ENCODE measurements at regions not wholly inside any gene's neighbourhood (a gene's known extent, or its start where the extent isn't known, plus 50 kb on each side); places are given as distances from the start of the nearest gene placed in this dataset.
"Not testable (repeated sequence)": the region's sequence is repeated elsewhere in the genome, so short reads cannot be mapped to it uniquely, and the experiment has no call there.

- no peak for DNase-seq (ENCODE audit: low spot score)
- FAIRE-seq: no peak
Observed at GRCh38 chr12:42923583-42923982, 334.0 kb upstream of the PRICKLE1 start.

GRCh38 chr12:42923156-42923555, 333.6 kb upstream of the PRICKLE1 start:
- FAIRE-seq: no peak
- no peak for DNase-seq (ENCODE audit: low spot score)

- FAIRE-seq (no peak), DNase-seq (ENCODE audit: low spot score) (no peak)
Observed at GRCh38 chr12:42922505-42922850, 332.9 kb upstream of the PRICKLE1 start.

GRCh38 chr12:42921741-42922504, 332.4 kb upstream of the PRICKLE1 start:
- no peak for DNase-seq (ENCODE audit: low spot score)
- FAIRE-seq: no peak

GRCh38 chr12:42919691-42920090, 330.1 kb upstream of the PRICKLE1 start:
- FAIRE-seq: no peak
- DNase-seq (ENCODE audit: low spot score): no peak

GRCh38 chr12:42918443-42918842, 328.9 kb upstream of the PRICKLE1 start:
- FAIRE-seq: peak; percentile 5
- DNase-seq (ENCODE audit: low spot score): no peak

- FAIRE-seq (peak; percentile 97), DNase-seq (ENCODE audit: low spot score) (peak; percentile 85)
Observed at GRCh38 chr12:42916143-42916542, 326.6 kb upstream of the PRICKLE1 start.

GRCh38 chr12:42915426-42915825, 325.9 kb upstream of the PRICKLE1 start:
- DNase-seq (ENCODE audit: low spot score): no peak
- no peak for FAIRE-seq

GRCh38 chr12:42912367-42912766, 322.8 kb upstream of the PRICKLE1 start:
- no peak for FAIRE-seq
- DNase-seq (ENCODE audit: low spot score): no peak

- DNase-seq (ENCODE audit: low spot score) (no peak), FAIRE-seq (no peak)
Observed at GRCh38 chr12:42910656-42911055, 321.1 kb upstream of the PRICKLE1 start.

GRCh38 chr12:42908712-42909111, 319.2 kb upstream of the PRICKLE1 start:
- FAIRE-seq (no peak), DNase-seq (ENCODE audit: low spot score) (no peak)

GRCh38 chr12:42906801-42907200, 317.3 kb upstream of the PRICKLE1 start:
- FAIRE-seq; DNase-seq (ENCODE audit: low spot score): not testable (repeated sequence)

GRCh38 chr12:42905419-42905705, 315.8 kb upstream of the PRICKLE1 start:
- FAIRE-seq (no peak), DNase-seq (ENCODE audit: low spot score) (no peak)

GRCh38 chr12:42904683-42905418, 315.3 kb upstream of the PRICKLE1 start:
- FAIRE-seq (no peak), DNase-seq (ENCODE audit: low spot score) (no peak)

- no peak for DNase-seq (ENCODE audit: low spot score)
- FAIRE-seq: no peak
Observed at GRCh38 chr12:42903736-42904135, 314.2 kb upstream of the PRICKLE1 start.

- FAIRE-seq: no peak
- no peak for DNase-seq (ENCODE audit: low spot score)
Observed at GRCh38 chr12:42902001-42902400, 312.5 kb upstream of the PRICKLE1 start.

- peak; percentile 33 for FAIRE-seq
Observed at GRCh38 chr12:42893803-42894202, 304.3 kb upstream of the PRICKLE1 start.

GRCh38 chr12:42892702-42893551, 303.4 kb upstream of the PRICKLE1 start:
- DNase-seq (ENCODE audit: low spot score) (no peak), FAIRE-seq (no peak)

More at GRCh38 chr12:42893803-42894202, 304.3 kb upstream of the PRICKLE1 start:
- no peak for DNase-seq (ENCODE audit: low spot score)

GRCh38 chr12:42887657-42888056, 298.1 kb upstream of the PRICKLE1 start:
- no peak for FAIRE-seq
- DNase-seq (ENCODE audit: low spot score): no peak

GRCh38 chr12:42886160-42886559, 296.6 kb upstream of the PRICKLE1 start:
- FAIRE-seq (no peak), DNase-seq (ENCODE audit: low spot score) (no peak)

- no peak for FAIRE-seq
- no peak for DNase-seq (ENCODE audit: low spot score)
Observed at GRCh38 chr12:42885677-42886076, 296.1 kb upstream of the PRICKLE1 start.

GRCh38 chr12:42884116-42884515, 294.6 kb upstream of the PRICKLE1 start:
- DNase-seq (ENCODE audit: low spot score) (no peak), FAIRE-seq (no peak)

Data from RCC 7860 (cell line).